GM18499 (cell line): ENCODE measurements at regions not wholly inside any gene's neighbourhood (a gene's known extent, or its start where the extent isn't known, plus 50 kb on each side); places are given as distances from the start of the nearest gene placed in this dataset.

Source experiments
- ATAC-seq: cut with Tn5 transposase; IDR thresholded peaks from one replicate; pipeline ENCODE4 v1.9.1; 2021; ENCODE audit warnings: moderate number of reproducible peaks; ENCODE audit not compliant: insufficient read depth, unreplicated experiment

DNA sequence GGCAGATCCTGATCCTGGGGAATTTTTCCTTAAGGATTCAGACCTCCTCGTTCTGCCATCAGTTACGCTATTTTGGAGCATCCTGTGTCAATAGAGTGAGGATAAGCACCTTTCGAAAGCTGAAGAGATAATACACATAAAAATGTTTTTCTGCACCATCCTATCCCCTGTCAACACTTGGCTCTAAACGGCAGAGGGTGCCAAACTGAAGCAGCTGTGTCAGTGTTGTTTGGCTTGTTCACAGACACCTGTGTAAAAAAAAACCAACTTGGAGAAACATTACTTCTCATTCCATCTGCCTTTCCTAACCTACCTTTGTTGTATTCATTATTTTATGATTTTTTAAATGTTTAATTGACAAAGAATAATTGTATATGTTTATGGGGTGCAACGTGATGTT is 417.0 kb upstream of the DDI1 start:
- ATAC-seq = no peak

DNA sequence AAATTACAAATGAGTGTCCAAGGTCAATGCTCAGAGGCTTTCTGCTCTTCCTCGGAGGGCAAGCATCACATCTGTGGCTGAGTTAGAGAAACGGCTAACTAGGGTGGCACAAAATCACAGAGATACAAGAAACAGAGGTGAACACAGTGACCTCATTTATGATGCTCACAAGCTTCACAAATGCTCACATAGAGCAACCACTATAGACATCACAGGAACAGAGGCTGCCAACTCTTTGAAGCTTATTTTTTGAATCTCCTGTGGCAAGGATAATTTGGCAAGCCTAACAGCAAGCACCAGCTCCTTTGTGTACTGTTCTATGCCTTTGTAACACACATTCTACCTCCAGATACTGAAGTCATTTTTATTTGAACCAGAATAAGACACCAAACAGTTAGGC is 416.5 kb upstream of the DDI1 start:
- ATAC-seq = no peak

DNA sequence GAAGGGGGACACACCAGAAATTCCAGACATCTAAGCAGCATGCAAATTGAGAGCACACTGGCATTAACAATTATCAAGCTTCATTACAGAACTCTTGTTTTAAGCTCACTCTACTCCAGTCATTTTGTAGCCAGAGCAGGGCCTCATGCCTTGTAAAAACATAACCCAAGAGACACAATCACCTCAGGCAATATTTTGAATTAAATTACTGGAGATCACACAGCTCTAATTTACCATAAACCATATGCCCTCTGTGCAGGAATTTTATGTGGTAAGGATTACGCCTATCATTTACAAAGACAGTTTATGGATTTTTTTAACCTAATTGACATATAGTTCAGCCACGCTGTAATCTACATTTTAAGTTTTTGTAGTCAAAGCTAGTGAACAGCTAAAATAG is 414.1 kb upstream of the DDI1 start:
- ATAC-seq = no peak

- ATAC-seq = no peak
These were observed 412.5 kb upstream of the DDI1 start for GRCh38 chr11:103623933-103624332.

DNA sequence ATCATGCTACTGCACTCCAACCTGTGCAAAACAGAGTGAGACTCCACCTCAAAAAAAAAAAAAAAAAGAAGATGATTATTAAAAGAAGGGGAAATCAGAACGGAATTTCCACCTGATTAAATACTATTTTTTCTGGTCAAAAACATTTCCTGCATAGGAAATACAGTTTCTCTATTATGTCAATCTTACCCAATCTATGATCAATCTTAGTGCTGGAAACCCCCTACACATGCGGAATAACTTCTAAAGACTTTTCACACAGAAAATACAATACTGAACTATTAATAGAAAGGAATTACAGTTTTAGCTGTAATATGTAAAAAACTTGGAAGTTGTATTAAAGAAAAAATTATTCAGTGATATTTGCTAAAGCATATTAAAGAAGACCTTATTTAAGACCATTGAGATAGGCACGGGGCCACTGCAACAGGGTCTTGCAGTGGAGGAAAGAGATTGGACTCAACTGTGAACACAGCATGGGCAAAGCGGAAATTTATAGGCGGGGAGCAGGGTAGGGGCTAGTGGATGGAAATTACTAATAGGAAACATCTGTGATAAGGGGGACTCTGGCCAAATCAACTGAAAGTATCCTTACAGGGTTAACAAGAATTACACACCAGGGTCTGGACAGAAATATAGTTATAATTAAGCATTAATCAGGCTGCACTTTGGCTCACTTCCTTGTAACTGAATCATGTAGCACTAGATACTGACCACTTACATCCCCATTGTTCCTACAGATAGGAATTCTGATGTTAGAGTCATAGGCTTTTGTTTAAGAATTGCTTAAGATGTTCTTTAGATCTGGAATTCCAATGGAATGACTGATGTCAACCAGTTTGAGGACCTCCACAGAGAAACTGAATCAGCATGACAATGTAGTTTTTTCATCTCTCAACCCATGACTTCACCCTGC is 411.5 kb upstream of the DDI1 start:
- ATAC-seq = no peak

GRCh38 chr11:103625624-103625965 is 410.8 kb upstream of the DDI1 start:
- no peak for ATAC-seq

DNA sequence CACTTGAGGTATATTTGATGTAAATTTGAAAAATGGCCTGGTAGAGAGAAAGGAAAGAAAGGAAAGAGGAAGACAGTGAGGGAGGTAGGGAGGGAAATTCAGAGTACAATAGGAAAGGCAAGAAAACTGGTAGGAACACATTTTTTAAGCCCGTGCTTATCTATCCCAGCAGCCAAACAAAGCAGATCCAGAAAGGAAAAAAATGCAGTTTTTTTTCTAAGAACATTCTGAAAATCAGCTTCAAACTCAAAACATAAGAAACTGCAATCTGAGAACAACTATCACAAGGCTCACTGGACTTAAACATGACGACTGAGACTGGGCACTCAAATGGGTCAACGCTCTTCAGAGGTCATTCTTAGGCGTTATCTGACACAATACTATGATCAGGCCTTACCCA is 408.3 kb upstream of the DDI1 start:
- ATAC-seq = no peak

GRCh38 chr11:103631841-103632240 is 404.6 kb upstream of the DDI1 start:
- ATAC-seq = no peak

DNA sequence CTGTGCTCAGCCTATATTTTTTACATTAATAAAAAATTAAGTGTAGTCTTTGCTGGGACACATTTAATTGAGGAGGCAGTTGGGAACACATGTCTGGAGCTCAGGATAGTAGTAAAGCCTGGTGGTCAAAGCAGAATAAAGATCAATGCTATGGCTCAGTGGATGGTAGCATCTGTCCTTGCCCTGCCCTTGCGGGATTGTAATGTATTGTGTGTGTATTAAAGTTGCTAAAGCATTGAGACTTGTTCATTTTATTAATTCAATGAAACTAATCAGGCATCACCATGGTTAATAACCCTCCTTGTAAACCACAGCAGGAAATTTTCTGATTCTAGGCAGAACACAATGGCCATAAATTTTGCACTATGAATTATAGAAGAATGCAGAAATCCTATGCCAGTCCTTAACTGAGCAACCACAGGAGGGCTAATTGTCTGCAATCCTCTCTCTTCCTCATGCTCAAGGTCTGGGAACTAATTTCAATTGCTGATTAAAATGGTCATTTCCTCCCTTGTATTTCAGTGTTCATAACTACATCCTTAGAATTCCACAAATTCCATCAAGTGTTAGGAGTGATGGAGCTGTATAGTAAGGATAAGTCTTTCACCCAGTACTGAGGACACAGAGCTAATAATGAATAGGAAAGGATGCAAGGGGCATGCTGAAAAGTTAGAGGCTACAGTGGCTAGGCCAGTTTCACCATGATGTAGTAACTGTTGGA is 403.2 kb upstream of the DDI1 start:
- ATAC-seq = no peak

GRCh38 chr11:103633819-103634590 is 402.4 kb upstream of the DDI1 start:
- ATAC-seq = no peak

DNA sequence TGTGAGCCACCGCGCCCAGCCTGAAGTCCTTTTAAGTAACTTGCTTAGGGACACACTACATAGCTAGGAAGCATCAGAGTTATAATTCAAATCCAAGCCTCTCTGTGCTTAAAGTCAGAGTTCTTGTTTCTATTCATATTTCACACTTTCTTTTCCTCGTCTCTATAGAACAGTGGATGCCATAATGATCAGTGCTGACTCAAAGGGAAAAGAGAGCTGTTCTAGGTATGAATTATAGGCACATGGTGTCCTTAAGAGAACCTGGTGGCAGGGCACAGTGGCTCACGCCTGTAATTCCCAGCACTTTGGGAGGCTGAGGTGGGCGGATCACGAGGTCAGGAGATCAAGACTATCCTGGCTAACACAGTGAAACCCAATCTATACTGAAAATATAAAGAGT is 400.2 kb upstream of the DDI1 start:
- ATAC-seq = no peak

DNA sequence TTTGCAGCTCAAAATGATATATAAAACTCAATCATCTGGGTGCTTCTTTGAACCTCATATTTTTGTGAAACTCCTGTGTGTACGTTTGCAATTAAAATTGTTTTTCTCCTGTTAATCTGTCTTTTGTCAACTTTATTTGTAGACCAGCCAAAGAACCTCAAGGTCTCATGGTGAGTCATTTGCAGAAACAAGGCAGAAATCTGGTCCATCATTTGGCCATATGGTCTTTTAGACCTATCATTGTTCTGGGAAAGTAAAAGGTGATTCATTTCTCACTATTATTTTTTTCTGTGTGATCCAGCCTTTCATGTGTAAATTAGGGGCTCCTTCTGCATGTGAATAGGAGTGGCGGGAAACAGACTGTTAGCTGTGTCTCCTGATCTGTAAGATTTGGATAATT is 399.1 kb upstream of the DDI1 start:
- ATAC-seq = no peak

DNA sequence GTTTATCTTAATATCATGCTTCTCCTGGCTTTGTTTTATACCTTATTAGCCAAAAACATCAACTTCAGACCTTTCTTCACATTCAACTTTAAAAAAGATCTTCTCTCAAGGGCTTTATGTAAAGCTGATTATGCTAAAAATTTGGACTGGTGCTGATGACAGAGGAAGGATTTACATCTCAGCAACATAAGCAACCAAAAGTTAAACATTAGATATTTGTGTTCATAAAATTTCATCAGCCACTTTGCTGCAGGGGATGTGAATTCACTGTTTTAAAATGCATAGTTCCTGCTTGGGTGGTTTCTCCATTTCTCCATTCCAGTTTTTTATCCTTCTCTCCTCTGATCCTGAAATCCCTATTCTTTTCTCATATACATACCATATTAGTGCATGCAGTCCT is 398.6 kb upstream of the DDI1 start:
- no peak for ATAC-seq

GRCh38 chr11:103644676-103645075 is 391.8 kb upstream of the DDI1 start:
- ATAC-seq = no peak

DNA sequence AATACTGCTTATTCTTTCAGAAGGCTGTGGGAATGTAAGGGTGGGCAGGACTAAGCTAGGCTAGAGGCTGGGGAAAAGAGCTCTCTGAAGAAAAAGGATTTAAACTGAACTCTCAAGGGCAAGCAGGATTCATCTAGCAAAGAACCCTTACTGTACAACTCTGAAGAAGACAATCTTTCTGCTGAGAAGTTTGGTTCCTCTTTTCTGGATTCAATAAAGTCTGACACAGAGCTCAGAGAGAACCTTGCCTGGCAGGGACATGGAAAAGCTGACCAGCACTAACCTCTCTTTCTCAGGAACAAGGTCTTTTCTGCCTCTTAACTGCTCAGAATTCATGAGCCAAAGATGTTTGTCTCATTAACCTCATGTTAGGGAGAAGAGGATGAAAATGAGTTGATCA is 388.4 kb upstream of the DDI1 start:
- ATAC-seq = no peak

GRCh38 chr11:103648670-103649400 is 387.6 kb upstream of the DDI1 start:
- no peak for ATAC-seq

DNA sequence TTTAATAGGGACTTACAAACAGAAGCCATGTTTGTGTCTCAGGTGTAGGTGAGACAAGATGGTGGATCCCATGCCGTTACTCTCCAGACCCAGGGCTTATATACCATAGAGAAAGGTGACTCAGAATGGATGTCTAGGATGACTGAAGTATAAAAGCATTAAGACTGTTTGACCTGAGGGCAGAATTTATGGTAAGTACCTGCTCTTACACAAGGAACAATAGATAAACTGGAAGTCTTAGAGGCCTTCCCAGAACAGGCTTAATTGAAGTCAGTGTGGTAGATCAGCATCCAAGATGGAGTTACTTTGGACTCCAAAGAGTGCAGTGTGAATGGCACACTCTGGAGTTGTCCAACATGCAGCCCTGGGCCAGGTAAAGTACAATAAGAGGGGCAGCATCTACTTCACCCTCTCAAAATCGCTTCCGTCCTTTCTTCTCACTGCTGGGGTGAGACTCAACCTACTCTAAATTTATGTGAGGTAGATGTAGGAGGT is 387.0 kb upstream of the DDI1 start:
- no peak for ATAC-seq

GRCh38 chr11:103650330-103650729 is 386.1 kb upstream of the DDI1 start:
- no peak for ATAC-seq

DNA sequence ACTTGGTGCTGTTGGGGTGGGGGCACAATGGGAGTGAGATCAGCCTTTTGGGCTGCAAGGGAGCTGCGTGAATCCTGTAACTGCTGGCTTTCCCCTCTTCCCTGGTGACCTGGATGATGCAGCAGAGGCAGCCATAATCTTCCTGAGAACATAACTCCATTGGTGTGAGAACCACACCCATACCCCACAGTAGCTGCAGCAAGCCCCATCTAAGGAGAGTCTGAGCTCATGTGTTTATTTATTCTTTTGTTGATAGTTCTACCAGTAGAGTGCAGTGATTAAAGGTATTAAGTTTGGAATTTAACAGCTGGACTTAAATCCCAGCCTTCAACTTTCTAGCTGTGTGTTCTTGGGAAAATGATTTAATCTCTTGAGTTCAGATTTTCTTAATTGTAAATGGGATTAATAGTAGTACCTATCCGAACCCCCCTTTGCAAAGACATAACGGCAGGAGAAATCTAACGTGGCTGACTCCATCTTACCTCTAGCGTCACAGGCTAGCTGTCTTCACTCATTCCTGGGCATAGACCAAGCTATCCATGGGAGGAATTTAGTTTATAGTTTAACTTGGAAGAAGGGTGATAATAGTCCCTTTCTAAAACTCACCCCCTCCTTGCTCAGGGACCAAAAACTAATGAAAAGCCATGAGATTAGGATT is 385.0 kb upstream of the DDI1 start:
- ATAC-seq = no peak

DNA sequence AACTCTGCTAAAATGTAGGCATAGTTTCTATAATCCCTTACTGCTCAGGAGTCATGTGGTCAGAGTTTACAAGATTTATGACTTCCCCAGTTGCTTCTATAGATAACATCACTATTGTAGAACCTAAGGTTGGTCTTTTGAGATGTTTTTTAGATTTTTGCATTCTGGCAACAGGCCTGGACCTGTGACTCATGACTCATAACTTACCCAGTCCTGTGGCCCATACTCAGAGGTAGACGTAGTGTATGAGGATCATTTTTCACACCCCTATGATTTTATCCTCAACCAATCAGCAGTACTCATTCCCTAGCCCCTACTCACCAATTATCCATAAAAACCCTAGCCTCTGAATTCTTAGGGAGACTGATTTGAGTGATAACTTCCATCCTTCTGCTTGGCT is 384.4 kb upstream of the DDI1 start:
- ATAC-seq = no peak
